Heart left ventricle (tissue), 16 donors: ENCODE measurements at regions not wholly inside any gene's neighbourhood (a gene's known extent, or its start where the extent isn't known, plus 50 kb on each side); places are given as distances from the start of the nearest gene placed in this dataset.

Experiments used
- ATAC-seq, 4 donors: fragments of 200-7000 bp; cut with Tn5 transposase; one replicate each; pipeline ENCODE4 v1.9.1; 2020 to 2022; ENCODE audit warnings: moderate library complexity in 4 of 4, mild to moderate bottlenecking in 3 of 4, moderate number of reproducible peaks in 1 of 4
- DNase-seq, 5 donors: peaks; one replicate each; pipeline ENCODE4 v3.0.0-alpha.2; 2020
- H3K27ac ChIP-seq, 12 donors: fragments of 200-600 bp; sonication (generic) in 4 of 12; one replicate each; pipeline versions ENCODE4 v1.5.0 to v1.8.0; 2016 to 2022; ENCODE audit warnings: mild to moderate bottlenecking in 2 of 12
- H3K27me3 ChIP-seq, 9 donors: fragments of 200-600 bp; sonication (generic) in 2 of 9; one replicate each; pipeline versions ENCODE4 v1.5.1 to v1.8.0; 2016 to 2022; ENCODE audit warnings: mild to moderate bottlenecking in 3 of 9
- H3K36me3 ChIP-seq, 9 donors: fragments of 200-600 bp; sonication (generic) in 2 of 9; one replicate each; pipeline versions ENCODE4 v1.5.0 to v1.8.0; 2018 to 2022; ENCODE audit warnings: mild to moderate bottlenecking in 2 of 9
- H3K4me1 ChIP-seq, 12 donors: fragments of 200-600 bp; sonication (generic) in 4 of 12; one replicate each; pipeline versions ENCODE4 v1.5.0 to v1.8.0; 2016 to 2022; ENCODE audit warnings: mild to moderate bottlenecking in 3 of 12
- H3K4me3 ChIP-seq, 12 donors: fragments of 200-600 bp; sonication (generic) in 4 of 12; one replicate each; pipeline versions ENCODE4 v1.5.0 to v1.8.0; 2017 to 2022; ENCODE audit warnings: mild to moderate bottlenecking in 9 of 12, moderate library complexity in 4 of 12
- H3K9me3 ChIP-seq, 12 donors: fragments of 200-600 bp; sonication (generic) in 4 of 12; one replicate each; pipeline versions ENCODE4 v1.5.0 to v1.8.0; 2016 to 2022; ENCODE audit warnings: mild to moderate bottlenecking in 1 of 12
- POLR2A ChIP-seq, 2 donors: fragments of 450-650 bp; IDR thresholded peaks; one replicate each; pipeline ENCODE4 v1.6.1; 2017; ENCODE audit warnings: antibody characterized with exemption in 2 of 2, mild to moderate bottlenecking in 2 of 2, moderate library complexity in 2 of 2
- WGBS, 4 donors: extraction: QIAGEN DNeasy Blood & Tissue Kit in 2 of 4; methylation state at CpG; one replicate each; pipeline versions ENCODE4 v1.1.5 to v1.1.7; 2013 to 2018; 5-methylcytosine and 5-hydroxymethylcytosine counted together
- intact Hi-C, 10 donors: fragments of 100-400 bp; cut with DNase I; formaldehyde crosslinking; loops; one replicate each; pipeline versions ENCODE4 v1.11.1 to v1.14.2; 2022
- TF ChIP-seq, protein P1 (sequence below), 12 donors: fragments of 200-600 bp; sonication (generic) in 4 of 12; IDR thresholded peaks; one replicate each; pipeline versions ENCODE4 v1.5.0 to v1.8.0; 2018 to 2022; ENCODE audit warnings: antibody characterized with exemption in 12 of 12, mild to moderate bottlenecking in 5 of 12
- donor health status: ischemic (EF 13 %, LVEDD 7.1; RV severe dilation, severe dysfunction).
- donor health status: healthy with polysubstance abuse.
- donor health status: DM: no; HTN: yes; CAD: no.
- donor health status: DM: no; HTN: no; CAD: no.
- donor health status: ischemic (EF 25% LVEDD 6.9; RV normal size, moderate dysfunction).
- donor health status: ischemic (EF 25% LVEDD 5.7; RV mildly dilated, moderate dysfunction).
- donor health status: healthy.
- donor health status: DM: yes; HTN: yes; CAD: no.
- donor health status: ischemic (EF 35%, LVEDD 5.7; RV mildly dilated, moderate dysfunction).
- donor health status: nonischemic (EF 11% LVEDD 7.7; RV severe dilation, severe dysfunction).
- donor health status: DM: yes; HTN: yes; CAD: no.
- donor health status: PGD.
- donor health status: ischemic (EF 29% LVEDD 5.4; RV normal size, mild dysfunction).
- donor health status: nonischemic (EF 23%, LVEDD 6.1; RV moderate dilation, normal function).

DNA sequence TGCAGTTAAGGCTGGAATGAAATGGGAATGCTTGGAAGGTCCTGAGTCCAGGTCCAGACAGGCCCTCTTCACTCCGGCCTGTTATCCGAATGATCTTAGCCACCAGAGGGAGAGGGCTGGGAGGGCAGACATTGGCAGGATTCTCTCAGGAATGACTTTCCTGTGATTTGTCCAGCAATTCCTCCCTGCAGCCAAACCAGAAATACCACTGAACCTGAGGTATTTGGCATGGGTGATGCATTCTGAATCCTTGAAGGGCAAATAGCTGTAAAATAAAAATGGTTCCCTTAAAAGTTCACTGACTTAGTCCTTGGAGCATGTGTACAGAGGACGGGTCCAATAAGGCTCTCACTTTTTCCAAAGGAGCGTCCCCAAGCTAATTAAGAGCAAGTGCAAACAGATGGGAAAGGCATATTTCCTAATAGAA is 77.5 kb upstream of the HABP2 start:
- ATAC-seq (peak; percentile 13 to 64 (median 42)), DNase-seq (peak in 1 of 5 donors; percentile 12)
- TF ChIP-seq, protein P1, sequence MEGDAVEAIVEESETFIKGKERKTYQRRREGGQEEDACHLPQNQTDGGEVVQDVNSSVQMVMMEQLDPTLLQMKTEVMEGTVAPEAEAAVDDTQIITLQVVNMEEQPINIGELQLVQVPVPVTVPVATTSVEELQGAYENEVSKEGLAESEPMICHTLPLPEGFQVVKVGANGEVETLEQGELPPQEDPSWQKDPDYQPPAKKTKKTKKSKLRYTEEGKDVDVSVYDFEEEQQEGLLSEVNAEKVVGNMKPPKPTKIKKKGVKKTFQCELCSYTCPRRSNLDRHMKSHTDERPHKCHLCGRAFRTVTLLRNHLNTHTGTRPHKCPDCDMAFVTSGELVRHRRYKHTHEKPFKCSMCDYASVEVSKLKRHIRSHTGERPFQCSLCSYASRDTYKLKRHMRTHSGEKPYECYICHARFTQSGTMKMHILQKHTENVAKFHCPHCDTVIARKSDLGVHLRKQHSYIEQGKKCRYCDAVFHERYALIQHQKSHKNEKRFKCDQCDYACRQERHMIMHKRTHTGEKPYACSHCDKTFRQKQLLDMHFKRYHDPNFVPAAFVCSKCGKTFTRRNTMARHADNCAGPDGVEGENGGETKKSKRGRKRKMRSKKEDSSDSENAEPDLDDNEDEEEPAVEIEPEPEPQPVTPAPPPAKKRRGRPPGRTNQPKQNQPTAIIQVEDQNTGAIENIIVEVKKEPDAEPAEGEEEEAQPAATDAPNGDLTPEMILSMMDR (IDR thresholded peaks at IDR 0.05) = peak in 1 of 12 donors; percentile 7
- TF ChIP-seq POLR2A (IDR thresholded peaks at IDR 0.05) = no peak
- Histone ChIP-seq H3K27ac (peak overlapping the region in 1 of 12 donors; percentile 30), H3K27me3 (no peaks in the 10 kb centered on the region), H3K36me3 (no peaks in the 10 kb centered on the region), H3K4me1 (peaks cover 0 to 29% (median 4%) of the 10 kb centered on the region in 12 donors), H3K4me3 (peak overlapping the region in 1 of 12 donors; percentile 11), H3K9me3 (peaks cover 0 to 21% (median 11%) of the 10 kb centered on the region in 12 donors)
- WGBS, 4 donors = 36 to 55% (median 49%) methylated on average over 4 of the region's 4 CpGs
- intact Hi-C loops = no loop called here

DNA sequence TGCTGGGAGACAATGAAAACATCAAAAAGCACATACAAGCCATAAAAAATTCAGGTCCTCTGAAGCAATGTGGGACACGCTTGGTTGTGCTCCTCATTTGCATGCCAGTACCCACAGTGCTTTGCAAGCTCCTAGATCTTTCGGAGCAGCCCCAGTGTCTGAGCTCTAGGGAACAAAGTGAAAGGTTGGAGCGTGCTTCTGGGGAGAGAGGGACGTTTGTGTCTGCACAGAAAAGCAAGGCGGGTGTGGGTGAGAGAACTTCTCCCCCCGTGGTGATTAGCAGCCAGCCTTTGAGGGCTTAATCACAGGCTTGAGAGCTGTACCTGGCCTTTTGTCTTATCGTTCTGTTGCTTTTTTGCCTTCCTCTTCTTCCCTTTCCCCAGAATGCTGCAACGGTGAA is 76.7 kb upstream of the HABP2 start:
- 42 to 53% (median 51%) methylated on average over 8 of the region's 8 CpGs for WGBS, 4 donors

DNA sequence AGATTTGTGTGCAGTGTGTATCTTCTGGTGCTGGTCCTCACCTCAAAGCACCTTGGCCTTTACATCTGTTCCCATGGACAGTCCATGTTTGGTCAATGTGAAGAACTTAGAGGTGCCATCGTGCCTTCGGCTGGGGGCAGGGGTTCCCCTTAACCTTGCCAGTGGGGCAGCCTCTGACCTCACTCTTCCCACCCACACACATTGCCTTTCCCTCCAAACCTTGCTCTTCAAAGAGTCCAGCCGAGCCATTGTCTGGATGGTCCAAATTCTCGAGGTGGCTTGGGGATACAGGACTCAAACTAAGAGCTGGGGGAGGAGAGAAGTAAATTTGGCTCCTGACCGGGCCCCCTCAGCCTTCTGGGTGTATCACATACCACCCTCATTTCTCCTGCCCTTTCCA is 76.2 kb upstream of the HABP2 start:
- Histone ChIP-seq H3K4me3 (no peak overlapping the region), H3K9me3 (peaks cover 0 to 31% (median 13%) of the 10 kb centered on the region in 12 donors), H3K36me3 (no peaks in the 10 kb centered on the region), H3K4me1 (peaks cover 0 to 29% (median 4%) of the 10 kb centered on the region in 12 donors), H3K27ac (no peak overlapping the region), H3K27me3 (no peaks in the 10 kb centered on the region)
- intact Hi-C loops = no loop called here
- 78 to 87% (median 81%) methylated on average over 5 of the region's 5 CpGs for WGBS, 4 donors
- DNase-seq (peak in 1 of 5 donors; percentile 4), ATAC-seq (no peak)
- no peak for TF ChIP-seq POLR2A (IDR thresholded peaks at IDR 0.05)
- TF ChIP-seq, protein P1 (IDR thresholded peaks at IDR 0.05) = no peak

More for the DNA sequence above, 76.7 kb upstream of the HABP2 start:
- no peaks in the 10 kb centered on the region for H3K27me3 ChIP-seq
- H3K9me3 ChIP-seq = peaks cover 0 to 26% (median 13%) of the 10 kb centered on the region in 12 donors
- TF ChIP-seq, protein P1 (IDR thresholded peaks at IDR 0.05) = no peak
- no peak for TF ChIP-seq POLR2A (IDR thresholded peaks at IDR 0.05)
- H3K4me3 ChIP-seq = peak overlapping the region in 2 of 12 donors; percentile 1 to 11
- no peaks in the 10 kb centered on the region for H3K36me3 ChIP-seq
- ATAC-seq (peak in 2 of 4 donors; percentile 45 to 67), DNase-seq (peak in 1 of 5 donors; percentile 16)
- intact Hi-C loops = no loop called here
- no peak overlapping the region for H3K27ac ChIP-seq
- H3K4me1 ChIP-seq = peaks cover 0 to 29% (median 4%) of the 10 kb centered on the region in 12 donors

DNA sequence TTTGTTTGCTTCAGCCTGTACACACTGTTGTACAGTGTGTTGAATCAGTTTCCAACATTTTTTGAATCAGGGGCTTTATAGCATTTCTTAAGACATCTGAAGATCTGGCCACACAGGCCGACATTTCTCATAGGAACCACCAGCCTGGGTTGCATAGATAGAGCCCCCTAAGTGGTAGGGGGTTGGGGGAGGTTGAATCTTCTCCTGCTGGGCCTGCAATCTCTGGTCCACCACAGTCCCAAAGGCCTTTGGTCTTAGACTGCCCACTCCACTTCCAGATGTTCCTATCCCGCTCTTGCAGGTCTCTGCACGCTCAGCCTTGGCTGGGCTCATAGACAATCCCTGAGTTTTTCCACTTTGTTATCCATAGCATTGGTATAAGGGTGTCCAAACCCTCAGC is 75.4 kb upstream of the HABP2 start:
- TF ChIP-seq, protein P1 (IDR thresholded peaks at IDR 0.05) = no peak
- TF ChIP-seq POLR2A (IDR thresholded peaks at IDR 0.05) = no peak
- Histone ChIP-seq H3K27ac (no peak overlapping the region), H3K9me3 (peaks cover 0 to 39% (median 15%) of the 10 kb centered on the region in 12 donors), H3K4me3 (no peak overlapping the region), H3K27me3 (no peaks in the 10 kb centered on the region), H3K4me1 (peaks cover 0 to 29% (median 4%) of the 10 kb centered on the region in 12 donors), H3K36me3 (no peaks in the 10 kb centered on the region)
- ATAC-seq = no peak
- 91 to 95% (median 94%) methylated on average over 3 of the region's 3 CpGs for whole genome bisulfite sequencing, 4 donors
- DNase-seq = peak in 1 of 5 donors; percentile 7
- intact Hi-C loops = no loop called here
